Astrocyte of the spinal cord (primary cell): ENCODE measurements at regions not wholly inside any gene's neighbourhood (a gene's known extent, or its start where the extent isn't known, plus 50 kb on each side); places are given as distances from the start of the nearest gene placed in this dataset.
A peak's percentile ranks its signal among the peaks of the same experiment; 100 is the strongest.

Source experiments
- DNase-seq: peaks from one replicate; pipeline ENCODE4 v3.0.0; 2011; ENCODE audit warnings: low read depth, low spot score
- H3K4me3 ChIP-seq: 2 replicates; pipeline ENCODE4 v1.5.1; 2011; ENCODE audit warnings: low read depth, mild to moderate bottlenecking, low read length, moderate library complexity
- in situ Hi-C: cut with HindIII; loops from 2 replicates; pipeline ENCODE4 v1.10.0; 2017; ENCODE audit warnings: low sequenced_read_pairs
- TF ChIP-seq, protein P1 (sequence below): IDR thresholded peaks from 2 replicates; pipeline ENCODE4 v1.5.1; 2012; ENCODE audit warnings: low read depth, mild to moderate bottlenecking, low read length, inconsistent platforms

- DNase-seq = no peak
- TF ChIP-seq, protein P1, sequence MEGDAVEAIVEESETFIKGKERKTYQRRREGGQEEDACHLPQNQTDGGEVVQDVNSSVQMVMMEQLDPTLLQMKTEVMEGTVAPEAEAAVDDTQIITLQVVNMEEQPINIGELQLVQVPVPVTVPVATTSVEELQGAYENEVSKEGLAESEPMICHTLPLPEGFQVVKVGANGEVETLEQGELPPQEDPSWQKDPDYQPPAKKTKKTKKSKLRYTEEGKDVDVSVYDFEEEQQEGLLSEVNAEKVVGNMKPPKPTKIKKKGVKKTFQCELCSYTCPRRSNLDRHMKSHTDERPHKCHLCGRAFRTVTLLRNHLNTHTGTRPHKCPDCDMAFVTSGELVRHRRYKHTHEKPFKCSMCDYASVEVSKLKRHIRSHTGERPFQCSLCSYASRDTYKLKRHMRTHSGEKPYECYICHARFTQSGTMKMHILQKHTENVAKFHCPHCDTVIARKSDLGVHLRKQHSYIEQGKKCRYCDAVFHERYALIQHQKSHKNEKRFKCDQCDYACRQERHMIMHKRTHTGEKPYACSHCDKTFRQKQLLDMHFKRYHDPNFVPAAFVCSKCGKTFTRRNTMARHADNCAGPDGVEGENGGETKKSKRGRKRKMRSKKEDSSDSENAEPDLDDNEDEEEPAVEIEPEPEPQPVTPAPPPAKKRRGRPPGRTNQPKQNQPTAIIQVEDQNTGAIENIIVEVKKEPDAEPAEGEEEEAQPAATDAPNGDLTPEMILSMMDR = no peak
- in situ Hi-C loops = no loop called here
Observed at GRCh38 chr2:17430326-17430725, 87.9 kb downstream of the RAD51AP2 start.

DNA sequence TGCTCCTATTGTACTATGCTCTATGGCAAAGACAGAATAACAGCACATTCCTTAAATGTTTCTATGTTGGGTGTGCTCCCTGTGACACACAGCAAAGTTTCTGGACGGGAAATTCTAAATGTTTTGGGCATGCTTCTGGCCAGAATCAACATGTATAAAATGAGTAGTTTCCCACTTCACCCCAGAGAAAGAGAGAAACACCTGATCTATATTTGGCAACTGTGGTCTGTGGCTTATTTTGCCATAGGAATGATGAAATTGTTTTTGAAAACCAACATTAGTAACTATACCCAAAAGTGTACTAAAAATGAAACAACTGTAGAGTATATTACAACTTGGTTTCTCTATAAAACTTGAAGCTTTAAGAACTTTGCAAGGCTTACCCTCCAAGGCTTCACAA lies 89.1 kb downstream of the RAD51AP2 start:
- TF ChIP-seq, protein P1 = no peak
- in situ Hi-C loops = no loop called here
- peak; percentile 76 for DNase-seq
- H3K4me3 ChIP-seq = no peak overlapping the region

More at GRCh38 chr2:17430326-17430725, 87.9 kb downstream of the RAD51AP2 start:
- no peak overlapping the region for H3K4me3 ChIP-seq

DNA sequence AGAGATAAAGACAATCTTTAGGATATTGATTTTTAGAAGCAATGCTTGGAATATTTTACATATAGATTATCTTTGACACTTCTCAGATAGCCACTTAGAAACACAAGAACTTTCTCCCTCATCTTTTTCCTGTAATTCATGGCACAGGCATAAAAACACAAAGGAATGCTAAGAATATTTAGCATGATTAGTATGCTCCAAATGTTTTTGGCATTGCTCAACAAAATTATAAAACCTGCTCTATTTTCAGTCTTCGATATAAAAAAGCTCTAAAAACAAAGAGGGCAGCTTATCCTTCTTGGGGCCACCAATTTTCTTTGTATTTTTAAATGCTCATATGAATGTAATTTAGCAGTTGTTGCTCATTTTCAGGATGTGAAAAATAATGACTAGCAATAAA lies 90.8 kb downstream of the RAD51AP2 start:
- in situ Hi-C loops = no loop called here
- H3K4me3 ChIP-seq = no peak overlapping the region
- DNase-seq = no peak
- TF ChIP-seq, protein P1 = no peak

- no peak for DNase-seq
- H3K4me3 ChIP-seq = no peak overlapping the region
- TF ChIP-seq, protein P1 = no peak
- in situ Hi-C loops = no loop called here
Observed at GRCh38 chr2:17426743-17427142, 91.5 kb downstream of the RAD51AP2 start.

DNA sequence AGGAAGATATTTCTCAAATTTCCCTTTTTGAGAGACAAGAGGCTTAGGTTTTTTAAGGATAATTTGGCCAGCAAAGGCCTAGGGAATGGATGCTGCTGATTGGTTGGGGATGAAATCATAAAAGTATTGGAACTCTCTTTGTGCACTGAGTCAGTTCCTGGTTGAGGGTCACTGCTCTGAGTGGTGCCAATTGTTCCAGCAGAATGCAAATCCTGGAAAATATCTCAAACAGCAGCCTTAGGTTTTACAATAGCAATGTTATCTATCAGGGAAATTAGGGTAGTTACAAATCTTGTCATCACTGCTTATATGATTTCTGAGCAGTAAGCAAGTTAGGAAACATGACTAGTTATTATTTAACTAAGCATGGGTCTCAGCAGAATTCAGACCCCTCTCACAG lies 96.2 kb downstream of the RAD51AP2 start:
- in situ Hi-C loops = no loop called here
- H3K4me3 ChIP-seq = no peak overlapping the region
- TF ChIP-seq, protein P1 = no peak
- peak; percentile 39 for DNase-seq

DNA sequence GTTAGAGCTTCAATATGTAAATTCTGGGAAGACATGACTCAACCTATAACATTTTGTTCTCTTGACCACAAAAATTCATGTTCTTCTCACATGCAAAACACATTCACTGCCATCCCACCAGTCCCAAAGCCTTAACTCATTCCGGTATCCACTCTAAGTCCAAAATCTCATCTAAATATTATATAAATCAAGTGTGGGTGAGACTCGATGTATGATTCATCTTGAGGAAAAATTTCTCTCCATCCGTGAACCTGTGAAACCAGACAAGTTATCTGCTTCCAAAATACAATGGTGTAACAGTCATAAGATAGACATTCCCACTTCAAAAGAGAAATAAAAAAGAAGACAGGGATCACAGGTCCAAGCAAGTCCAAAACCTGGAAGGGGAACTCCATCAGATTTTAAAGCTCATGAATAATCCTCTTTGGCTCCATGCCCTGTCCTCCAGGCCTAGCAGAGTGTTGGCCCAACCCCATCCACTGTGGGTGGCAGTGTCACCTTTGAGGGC lies 101.3 kb downstream of the RAD51AP2 start:
- peak; percentile 98 for DNase-seq
- H3K4me3 ChIP-seq = no peak overlapping the region
- TF ChIP-seq, protein P1 = no peak
- in situ Hi-C loops = no loop called here

GRCh38 chr2:17413036-17413435 lies 105.2 kb downstream of the RAD51AP2 start:
- DNase-seq = peak; percentile 75
- H3K4me3 ChIP-seq = no peak overlapping the region
- TF ChIP-seq, protein P1 = no peak
- in situ Hi-C loops = no loop called here
